HL-60 (cell line): ENCODE measurements at regions not wholly inside any gene's neighbourhood (a gene's known extent, or its start where the extent isn't known, plus 50 kb on each side); places are given as distances from the start of the nearest gene placed in this dataset.

Experiments used
- CTCF ChIP-seq: IDR thresholded peaks from one replicate; pipeline ENCODE4 v1.5.1; 2011; ENCODE audit warnings: low read length, control low read depth, inconsistent platforms; ENCODE audit not compliant: insufficient read depth
- GABPA ChIP-seq: IDR thresholded peaks from 2 replicates; pipeline ENCODE4 v1.6.1; 2012; ENCODE audit warnings: low read depth
- POLR2AphosphoS5 ChIP-seq: IDR thresholded peaks from 2 replicates; pipeline ENCODE4 v1.6.1; 2012; ENCODE audit warnings: low read depth
- REST ChIP-seq: IDR thresholded peaks from 2 replicates; pipeline ENCODE4 v1.6.1; 2012; ENCODE audit warnings: low read depth; ENCODE audit not compliant: insufficient replicate concordance
- SPI1 ChIP-seq: IDR thresholded peaks from 2 replicates; pipeline ENCODE4 v1.6.1; 2012; ENCODE audit warnings: low read depth, mild to moderate bottlenecking, borderline replicate concordance

GRCh38 chr10:60479305-60480020 is 89.8 kb upstream of the ANK3 start:
- TF ChIP-seq REST (no peak), CTCF (no peak), POLR2AphosphoS5 (no peak), SPI1 (no peak), GABPA (no peak)
